BE2C (cell line): ENCODE measurements at regions not wholly inside any gene's neighbourhood (a gene's known extent, or its start where the extent isn't known, plus 50 kb on each side); places are given as distances from the start of the nearest gene placed in this dataset.

Source experiments
- DNase-seq: peaks from one replicate; pipeline ENCODE4 v3.0.0-alpha.2; 2020
- H3K27me3 ChIP-seq: fragments of 250-450 bp; sonication (Bioruptor Pico); 2 replicates; pipeline ENCODE4 v1.5.1; 2020; ENCODE audit warnings: mild to moderate bottlenecking
- H3K36me3 ChIP-seq: fragments of 250-450 bp; sonication (Bioruptor Pico); 2 replicates; pipeline ENCODE4 v1.5.1; 2020; ENCODE audit warnings: mild to moderate bottlenecking
- H3K4me1 ChIP-seq: fragments of 250-450 bp; sonication (Bioruptor Pico); 2 replicates; pipeline ENCODE4 v1.5.1; 2020
- H3K4me3 ChIP-seq: 2 replicates; pipeline ENCODE4 v1.5.1; 2011; ENCODE audit warnings: low read depth, low read length
- H3K9me3 ChIP-seq: fragments of 250-450 bp; sonication (Bioruptor Pico); 2 replicates; pipeline ENCODE4 v1.5.1; 2020
- CTCF ChIP-seq: IDR thresholded peaks from 2 replicates; pipeline ENCODE4 v1.5.1; 2012; ENCODE audit warnings: mild to moderate bottlenecking, low read depth, low read length

GRCh38 chr20:23205611-23206041, 119.5 kb upstream of the CD93 start:
- no peak for DNase-seq
- Histone ChIP-seq H3K4me1 (no peaks in the 10 kb centered on the region), H3K9me3 (no peaks in the 10 kb centered on the region), H3K36me3 (no peaks in the 10 kb centered on the region), H3K27me3 (no peaks in the 10 kb centered on the region), H3K4me3 (no peak overlapping the region)
- no peak for TF ChIP-seq CTCF

- H3K4me1 ChIP-seq: no peaks in the 10 kb centered on the region
- H3K4me3 ChIP-seq: no peak overlapping the region
- no peaks in the 10 kb centered on the region for H3K9me3 ChIP-seq
- no peaks in the 10 kb centered on the region for H3K36me3 ChIP-seq
- no peak for DNase-seq
- no peak for TF ChIP-seq CTCF
- no peaks in the 10 kb centered on the region for H3K27me3 ChIP-seq
These were observed 119.1 kb upstream of the CD93 start for GRCh38 chr20:23205211-23205610.

- no peak for TF ChIP-seq CTCF
- Histone ChIP-seq H3K4me1 (no peaks in the 10 kb centered on the region), H3K9me3 (no peaks in the 10 kb centered on the region), H3K36me3 (no peaks in the 10 kb centered on the region), H3K27me3 (no peaks in the 10 kb centered on the region), H3K4me3 (no peak overlapping the region)
- no peak for DNase-seq
These were observed 118.0 kb upstream of the CD93 start for GRCh38 chr20:23203951-23204730.

- no peaks in the 10 kb centered on the region for H3K9me3 ChIP-seq
- TF ChIP-seq CTCF: no peak
- no peaks in the 10 kb centered on the region for H3K36me3 ChIP-seq
- no peak for DNase-seq
- H3K4me3 ChIP-seq: no peak overlapping the region
- H3K4me1 ChIP-seq: no peaks in the 10 kb centered on the region
- no peaks in the 10 kb centered on the region for H3K27me3 ChIP-seq
These were observed 117.2 kb upstream of the CD93 start for GRCh38 chr20:23203310-23203709.

- H3K9me3 ChIP-seq: no peaks in the 10 kb centered on the region
- no peak for DNase-seq
- no peaks in the 10 kb centered on the region for H3K4me1 ChIP-seq
- no peaks in the 10 kb centered on the region for H3K36me3 ChIP-seq
- TF ChIP-seq CTCF: no peak
- H3K4me3 ChIP-seq: no peak overlapping the region
- no peaks in the 10 kb centered on the region for H3K27me3 ChIP-seq
These were observed 115.5 kb upstream of the CD93 start for GRCh38 chr20:23201658-23202057.

GRCh38 chr20:23200914-23201313, 114.8 kb upstream of the CD93 start:
- no peak for TF ChIP-seq CTCF
- no peak for DNase-seq
- no peaks in the 10 kb centered on the region for H3K9me3 ChIP-seq

More at GRCh38 chr20:23200914-23201313, 114.8 kb upstream of the CD93 start:
- Histone ChIP-seq H3K36me3 (no peaks in the 10 kb centered on the region), H3K4me1 (no peaks in the 10 kb centered on the region), H3K27me3 (no peaks in the 10 kb centered on the region), H3K4me3 (no peak overlapping the region)
